Mammary epithelial cell (primary cell): ENCODE measurements at regions not wholly inside any gene's neighbourhood (a gene's known extent, or its start where the extent isn't known, plus 50 kb on each side); places are given as distances from the start of the nearest gene placed in this dataset.

Source experiments
- CTCF ChIP-seq, 2 donors: IDR thresholded peaks in 1 of 2; conservative IDR thresholded peaks in 1 of 2; 2 replicates each; pipeline ENCODE4 v1.5.1; 2011 to 2012; ENCODE audit warnings: inconsistent platforms in 2 of 2, low read length in 2 of 2, mild to moderate bottlenecking in 2 of 2, control low read depth in 1 of 2, low read depth in 1 of 2; ENCODE audit not compliant: insufficient read depth in 1 of 2; ENCODE audit errors: extremely low read depth in 1 of 2
- EZH2 ChIP-seq: IDR thresholded peaks from 2 replicates; pipeline ENCODE4 v1.6.1; 2012; ENCODE audit warnings: low read length, inconsistent platforms, borderline replicate concordance

DNA sequence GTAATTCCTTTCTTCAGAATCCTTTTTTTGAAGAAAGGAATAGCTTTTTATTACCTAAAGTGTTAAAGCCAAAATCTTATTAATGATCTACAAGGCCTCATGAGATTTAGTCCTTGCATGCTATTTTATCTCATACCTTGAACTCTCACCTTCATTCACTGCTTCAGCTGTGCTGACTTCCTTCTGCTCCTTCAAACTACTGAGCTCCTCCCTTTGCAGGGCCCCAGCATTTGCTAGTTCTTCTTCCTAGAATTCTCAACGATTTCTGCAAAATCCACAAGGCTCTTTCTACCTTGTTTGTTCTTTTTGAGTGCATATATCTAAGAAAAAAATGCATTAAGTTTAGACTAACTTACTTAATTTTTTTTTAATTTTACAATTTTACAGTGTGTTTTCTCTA lies 619.5 kb downstream of the EPHA5 start:
- no peak for TF ChIP-seq EZH2
- TF ChIP-seq CTCF (conservative IDR thresholded peaks at IDR 0.05 in 1 of 2, IDR thresholded peaks at IDR 0.05 in 1 of 2; ENCODE audit: extremely low read depth in 1 of 2, insufficient read depth in 1 of 2, low read depth in 1 of 2, low read length in 2 of 2): no peak
